Lower leg skin (tissue), 3 donors: ENCODE measurements at regions not wholly inside any gene's neighbourhood (a gene's known extent, or its start where the extent isn't known, plus 50 kb on each side); places are given as distances from the start of the nearest gene placed in this dataset.

Experiments
- CTCF ChIP-seq, 3 donors: fragments of 450-650 bp; IDR thresholded peaks; one replicate each; pipeline ENCODE4 v1.5.1; 2016; ENCODE audit warnings: antibody characterized with exemption in 3 of 3, mild to moderate bottlenecking in 3 of 3, moderate library complexity in 2 of 3
- POLR2A ChIP-seq, 2 donors: fragments of 450-650 bp; IDR thresholded peaks; one replicate each; pipeline ENCODE4 v1.6.1; 2016 to 2017; ENCODE audit warnings: antibody characterized with exemption in 2 of 2, mild to moderate bottlenecking in 1 of 2, moderate library complexity in 1 of 2

GRCh38 chr13:44735806-44736205 lies 159.7 kb upstream of the TSC22D1 start:
- TF ChIP-seq POLR2A (IDR thresholded peaks at IDR 0.05) (no peak), CTCF (IDR thresholded peaks at IDR 0.05) (no peak)
